ENCODE measurements at regions not wholly inside any gene's neighbourhood (a gene's known extent, or its start where the extent isn't known, plus 50 kb on each side); places are given as distances from the start of the nearest gene placed in this dataset.
"Not testable (repeated sequence)": the region's sequence is repeated elsewhere in the genome, so short reads cannot be mapped to it uniquely, and the experiment has no call there.

- no peak for DNase-seq (ENCODE audit: low read depth)
Observed at GRCh38 chr3:170814822-170815221, 55.2 kb downstream of the RPL22L1 start.

GRCh38 chr3:170813266-170813665, 56.7 kb downstream of the RPL22L1 start:
- DNase-seq (ENCODE audit: low read depth): no peak

- DNase-seq (ENCODE audit: low read depth): peak; percentile 6
Observed at GRCh38 chr3:170811928-170812591, 57.9 kb downstream of the RPL22L1 start.

- DNase-seq (ENCODE audit: low read depth): no peak
Observed at GRCh38 chr3:170811515-170811914, 58.5 kb downstream of the RPL22L1 start.

- no peak for DNase-seq (ENCODE audit: low read depth)
Observed at GRCh38 chr3:170809975-170810357, 60.0 kb downstream of the RPL22L1 start.

GRCh38 chr3:170809007-170809974, 60.7 kb downstream of the RPL22L1 start:
- no peak for DNase-seq (ENCODE audit: low read depth)

GRCh38 chr3:170808041-170808440, 62.0 kb downstream of the RPL22L1 start:
- no peak for DNase-seq (ENCODE audit: low read depth)

- no peak for DNase-seq (ENCODE audit: low read depth)
Observed at GRCh38 chr3:170806676-170807075, 63.3 kb downstream of the RPL22L1 start.

GRCh38 chr3:170806141-170806540, 63.9 kb downstream of the RPL22L1 start:
- DNase-seq (ENCODE audit: low read depth): no peak

GRCh38 chr3:170805296-170805695, 64.7 kb downstream of the RPL22L1 start:
- DNase-seq (ENCODE audit: low read depth): not testable (repeated sequence)

GRCh38 chr3:170804634-170805033, 65.4 kb downstream of the RPL22L1 start:
- not testable (repeated sequence) for DNase-seq (ENCODE audit: low read depth)

- DNase-seq (ENCODE audit: low read depth): no peak
Observed at GRCh38 chr3:170804078-170804477, 65.9 kb downstream of the RPL22L1 start.

GRCh38 chr3:170802164-170803151, 67.5 kb downstream of the RPL22L1 start:
- no peak for DNase-seq (ENCODE audit: low read depth)

GRCh38 chr3:170801597-170801996, 68.4 kb downstream of the RPL22L1 start:
- DNase-seq (ENCODE audit: low read depth): no peak

- DNase-seq (ENCODE audit: low read depth): not testable (repeated sequence)
Observed at GRCh38 chr3:170800275-170800674, 69.7 kb downstream of the RPL22L1 start.

GRCh38 chr3:170799009-170799408, 71.0 kb downstream of the RPL22L1 start:
- DNase-seq (ENCODE audit: low read depth): no peak

- no peak for DNase-seq (ENCODE audit: low read depth)
Observed at GRCh38 chr3:170797685-170798084, 72.3 kb downstream of the RPL22L1 start.

- DNase-seq (ENCODE audit: low read depth): no peak
Observed at GRCh38 chr3:170792471-170792870, 77.5 kb downstream of the RPL22L1 start.

- DNase-seq (ENCODE audit: low read depth): no peak
Observed at GRCh38 chr3:170790647-170791046, 79.3 kb downstream of the RPL22L1 start.

GRCh38 chr3:170787464-170787863, 82.5 kb downstream of the RPL22L1 start:
- no peak for DNase-seq (ENCODE audit: low read depth)

- no peak for DNase-seq (ENCODE audit: low read depth)
Observed at GRCh38 chr3:170785454-170785853, 84.5 kb downstream of the RPL22L1 start.

- no peak for DNase-seq (ENCODE audit: low read depth)
Observed at GRCh38 chr3:170784406-170784805, 85.6 kb downstream of the RPL22L1 start.
